Esophagus squamous epithelium (tissue), 5 donors: ENCODE measurements at regions not wholly inside any gene's neighbourhood (a gene's known extent, or its start where the extent isn't known, plus 50 kb on each side); places are given as distances from the start of the nearest gene placed in this dataset.

ENCODE experiments used
- DNase-seq: peaks from one replicate; lab custom pipeline; 2025; lab: John Stamatoyannopoulos, UW
- H3K27ac ChIP-seq, 4 donors: fragments of 200-600 bp; sonication (generic); one replicate each; pipeline ENCODE4 v1.5.1; 2016 to 2019; ENCODE audit warnings: mild to moderate bottlenecking in 1 of 4
- H3K27me3 ChIP-seq, 4 donors: fragments of 200-600 bp; sonication (generic); 1 replicate in 3 of 4; 2 replicates in 1 of 4; pipeline versions ENCODE4 v1.5.1 to v1.6.0; 2017 to 2021; ENCODE audit warnings: antibody characterized with exemption in 1 of 4
- H3K36me3 ChIP-seq, 3 donors: fragments of 200-600 bp; sonication (generic); one replicate each; pipeline ENCODE4 v1.5.1; 2016 to 2019
- H3K4me1 ChIP-seq, 3 donors: fragments of 200-600 bp; sonication (generic); one replicate each; pipeline ENCODE4 v1.5.1; 2017 to 2019
- H3K4me3 ChIP-seq, 4 donors: fragments of 200-600 bp; sonication (generic); 1 replicate in 3 of 4; 2 replicates in 1 of 4; pipeline ENCODE4 v1.5.1; 2016 to 2019; ENCODE audit warnings: mild to moderate bottlenecking in 2 of 4, moderate library complexity in 1 of 4
- H3K9me3 ChIP-seq, 3 donors: fragments of 200-600 bp; sonication (generic); one replicate each; pipeline ENCODE4 v1.5.1; 2016 to 2019
- POLR2A ChIP-seq, 4 donors: fragments of 450-650 bp; IDR thresholded peaks; one replicate each; pipeline ENCODE4 v1.6.1; 2017; ENCODE audit warnings: antibody characterized with exemption in 4 of 4, mild to moderate bottlenecking in 4 of 4, moderate library complexity in 3 of 4
- WGBS, 2 donors: methylation state at CpG; one replicate each; pipeline ENCODE4 v1.1.5; 2018; 5-methylcytosine and 5-hydroxymethylcytosine counted together
- intact Hi-C: fragments of 100-400 bp; cut with DNase I; formaldehyde crosslinking; loops from one replicate; pipeline ENCODE4 v1.15.0; 2022
- TF ChIP-seq, protein P1 (sequence below), 6 experiments: fragments of 450-650 bp in 4 of 6; fragments of 200-600 bp in 2 of 6; sonication (generic) in 2 of 6; IDR thresholded peaks; one replicate each; pipeline ENCODE4 v1.5.1; 2016 to 2019; ENCODE audit warnings: antibody characterized with exemption in 6 of 6, mild to moderate bottlenecking in 4 of 6, moderate library complexity in 4 of 6
- donor health status: DM: yes; HTN: yes; CAD: no.

DNA sequence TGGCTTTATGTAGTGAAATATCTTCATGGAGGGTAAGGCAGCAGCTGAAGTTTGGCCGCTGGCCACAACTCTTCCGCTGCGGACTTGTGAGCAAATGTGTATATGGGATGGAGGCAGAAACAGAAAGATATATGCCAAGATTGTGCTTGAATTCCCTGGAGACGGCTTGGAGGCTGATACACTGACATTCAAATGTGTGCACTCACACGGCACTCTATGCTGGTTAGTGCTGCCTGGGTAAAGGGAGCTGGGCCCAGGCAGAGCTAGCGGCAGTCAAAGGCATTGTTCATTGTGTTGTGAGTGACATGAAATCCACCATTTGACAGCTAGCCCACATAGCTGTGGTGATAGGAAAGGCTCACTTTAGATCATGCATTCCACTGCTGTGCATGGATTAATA is 202.7 kb downstream of the CLIC5 start:
- Histone ChIP-seq H3K27me3 (peaks cover 0 to 8% (median 0%) of the 10 kb centered on the region in 4 donors), H3K9me3 (no peaks in the 10 kb centered on the region), H3K4me3 (no peak overlapping the region), H3K4me1 (no peaks in the 10 kb centered on the region), H3K36me3 (no peaks in the 10 kb centered on the region), H3K27ac (no peak overlapping the region)
- no peak for DNase-seq
- TF ChIP-seq, protein P1, sequence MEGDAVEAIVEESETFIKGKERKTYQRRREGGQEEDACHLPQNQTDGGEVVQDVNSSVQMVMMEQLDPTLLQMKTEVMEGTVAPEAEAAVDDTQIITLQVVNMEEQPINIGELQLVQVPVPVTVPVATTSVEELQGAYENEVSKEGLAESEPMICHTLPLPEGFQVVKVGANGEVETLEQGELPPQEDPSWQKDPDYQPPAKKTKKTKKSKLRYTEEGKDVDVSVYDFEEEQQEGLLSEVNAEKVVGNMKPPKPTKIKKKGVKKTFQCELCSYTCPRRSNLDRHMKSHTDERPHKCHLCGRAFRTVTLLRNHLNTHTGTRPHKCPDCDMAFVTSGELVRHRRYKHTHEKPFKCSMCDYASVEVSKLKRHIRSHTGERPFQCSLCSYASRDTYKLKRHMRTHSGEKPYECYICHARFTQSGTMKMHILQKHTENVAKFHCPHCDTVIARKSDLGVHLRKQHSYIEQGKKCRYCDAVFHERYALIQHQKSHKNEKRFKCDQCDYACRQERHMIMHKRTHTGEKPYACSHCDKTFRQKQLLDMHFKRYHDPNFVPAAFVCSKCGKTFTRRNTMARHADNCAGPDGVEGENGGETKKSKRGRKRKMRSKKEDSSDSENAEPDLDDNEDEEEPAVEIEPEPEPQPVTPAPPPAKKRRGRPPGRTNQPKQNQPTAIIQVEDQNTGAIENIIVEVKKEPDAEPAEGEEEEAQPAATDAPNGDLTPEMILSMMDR (IDR thresholded peaks at IDR 0.05), result no peak
- no peak for TF ChIP-seq POLR2A (IDR thresholded peaks at IDR 0.05)
- intact Hi-C loops, result no loop called here
- 62 to 70% methylated on average over 6 of the region's 6 CpGs for WGBS, 2 donors

DNA sequence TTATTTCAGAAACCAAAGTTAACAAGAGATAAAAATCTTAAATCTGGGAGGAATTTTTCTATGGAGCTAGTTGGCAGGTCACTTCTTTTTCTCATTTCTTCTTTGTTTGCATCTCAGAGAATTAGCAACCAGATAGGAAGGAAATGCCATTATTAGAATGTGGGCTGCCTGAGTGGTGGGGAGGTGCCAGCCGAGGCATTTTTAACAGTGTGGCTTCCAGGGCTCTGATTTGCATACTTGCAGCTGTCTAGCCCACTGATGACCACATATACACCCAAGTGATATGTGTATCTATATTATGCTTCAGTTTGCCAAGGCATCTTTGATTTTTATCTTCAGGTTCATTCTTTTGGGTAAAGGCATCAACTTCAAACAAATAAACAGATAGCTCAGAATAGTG is 206.7 kb downstream of the CLIC5 start:
- WGBS, 2 donors, result 33 to 38% methylated on average over 1 of the region's 1 CpG
- Histone ChIP-seq H3K27me3 (peaks cover 0 to 8% (median 0%) of the 10 kb centered on the region in 4 donors), H3K4me1 (no peaks in the 10 kb centered on the region), H3K27ac (no peak overlapping the region), H3K9me3 (peaks cover 0 to 8% (median 0%) of the 10 kb centered on the region in 3 donors), H3K4me3 (no peak overlapping the region), H3K36me3 (no peaks in the 10 kb centered on the region)
- intact Hi-C loops, result no loop called here
- TF ChIP-seq, protein P1 (IDR thresholded peaks at IDR 0.05), result no peak
- TF ChIP-seq POLR2A (IDR thresholded peaks at IDR 0.05), result no peak
- DNase-seq, result no peak

DNA sequence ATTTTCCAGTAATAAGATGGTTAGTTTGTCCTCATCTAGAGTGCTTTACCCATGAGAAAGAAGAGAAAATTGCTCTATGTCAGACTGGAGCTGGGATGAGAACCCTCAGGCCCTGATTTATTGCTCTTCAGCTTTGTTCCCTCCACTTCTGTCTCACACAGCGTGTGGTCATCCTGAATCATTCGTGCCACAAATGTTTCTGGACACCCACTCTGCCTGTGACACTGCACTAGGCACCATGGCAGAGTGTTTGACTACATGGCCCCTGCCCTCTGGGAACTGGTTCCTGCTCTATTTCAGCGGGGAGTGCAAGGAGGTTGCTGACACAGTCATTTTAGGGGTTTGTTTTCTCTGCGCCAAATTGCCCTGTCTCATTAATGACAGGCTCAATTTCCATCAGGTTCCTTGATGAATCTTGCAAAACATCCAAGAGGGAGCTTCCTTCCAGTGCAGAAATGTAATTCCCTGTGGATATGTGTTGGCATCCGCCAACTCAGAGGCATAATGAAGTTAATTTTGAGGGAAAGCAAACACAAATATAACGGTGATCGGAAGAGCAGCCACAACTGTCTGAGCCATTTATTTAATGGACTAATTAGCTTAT is 207.5 kb downstream of the CLIC5 start:
- TF ChIP-seq, protein P1 (IDR thresholded peaks at IDR 0.05), result no peak
- no peak for TF ChIP-seq POLR2A (IDR thresholded peaks at IDR 0.05)
- intact Hi-C loops, result no loop called here
- peaks cover 0 to 8% (median 0%) of the 10 kb centered on the region in 4 donors for H3K27me3 ChIP-seq
- H3K9me3 ChIP-seq, result peaks cover 0 to 8% (median 0%) of the 10 kb centered on the region in 3 donors
- H3K4me1 ChIP-seq, result no peaks in the 10 kb centered on the region
- H3K4me3 ChIP-seq, result no peak overlapping the region
- no peaks in the 10 kb centered on the region for H3K36me3 ChIP-seq
- no peak overlapping the region for H3K27ac ChIP-seq
- no peak for DNase-seq
- 71 to 81% methylated on average over 7 of the region's 7 CpGs for WGBS, 2 donors

DNA sequence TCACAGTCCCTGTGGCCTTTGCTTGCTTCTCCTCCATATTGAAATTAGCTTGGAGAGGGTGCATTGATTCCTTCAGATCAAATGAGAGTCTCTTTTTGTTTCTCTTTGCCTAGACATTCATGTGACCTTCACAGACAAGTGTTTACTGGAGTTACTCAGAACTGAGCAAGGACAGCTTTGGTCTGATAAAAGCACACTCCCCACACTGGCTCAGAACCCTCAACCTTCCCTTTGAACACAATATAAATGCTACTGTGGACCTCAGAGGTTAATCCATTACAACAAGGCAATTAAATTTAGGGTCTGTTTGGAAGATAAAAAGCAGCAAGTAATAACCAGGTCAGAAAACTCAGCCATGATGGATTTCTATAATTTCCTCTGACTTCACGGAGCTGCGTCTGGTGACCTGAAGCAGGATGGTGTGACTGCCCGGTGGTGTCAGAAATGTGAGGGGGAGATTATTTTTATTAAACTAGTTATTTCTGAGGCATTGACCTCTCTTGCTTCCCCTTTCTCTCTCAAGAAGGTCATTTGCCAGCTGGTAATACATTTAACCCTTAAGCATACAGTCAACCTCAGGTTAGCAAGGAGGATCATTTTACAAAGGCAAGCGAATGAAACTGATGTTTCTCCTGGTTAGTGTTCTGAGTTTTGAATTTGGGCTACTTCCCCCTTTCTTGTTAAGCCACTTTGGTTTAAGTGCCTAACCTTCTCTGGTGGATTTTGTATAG is 208.2 kb downstream of the CLIC5 start:
- WGBS, 2 donors, result 68 to 89% methylated on average over 4 of the region's 4 CpGs
- H3K27me3 ChIP-seq, result peaks cover 0 to 8% (median 0%) of the 10 kb centered on the region in 4 donors
- peaks cover 0 to 8% (median 0%) of the 10 kb centered on the region in 3 donors for H3K9me3 ChIP-seq
- TF ChIP-seq, protein P1 (IDR thresholded peaks at IDR 0.05), result no peak
- no peak for TF ChIP-seq POLR2A (IDR thresholded peaks at IDR 0.05)
- H3K4me3 ChIP-seq, result no peak overlapping the region
- intact Hi-C loops, result no loop called here
- DNase-seq, result no peak
- H3K36me3 ChIP-seq, result no peaks in the 10 kb centered on the region
- no peak overlapping the region for H3K27ac ChIP-seq
- no peaks in the 10 kb centered on the region for H3K4me1 ChIP-seq

DNA sequence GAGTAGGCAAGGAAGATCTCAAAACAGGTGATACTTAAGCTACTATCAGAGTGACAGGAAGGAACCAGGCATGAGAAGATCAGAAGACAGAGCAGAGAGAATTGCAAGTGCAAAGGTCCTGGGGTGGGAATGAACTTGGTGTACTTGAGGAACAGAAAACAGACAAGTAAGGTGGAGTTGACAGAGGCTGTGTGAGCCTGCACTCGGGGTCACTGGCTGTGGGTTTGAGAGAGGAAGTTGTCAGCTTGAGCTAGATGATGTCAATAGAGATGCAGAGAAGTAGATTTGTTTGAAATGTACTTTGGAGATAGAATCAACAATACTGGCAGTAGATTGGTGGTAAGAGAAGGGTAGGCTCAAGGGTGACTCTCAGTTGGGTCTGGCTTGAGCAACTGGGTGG is 209.5 kb downstream of the CLIC5 start:
- 43 to 50% methylated on average over 1 of the region's 1 CpG for WGBS, 2 donors

More for the DNA sequence above, 209.5 kb downstream of the CLIC5 start:
- no peak for DNase-seq
- no peaks in the 10 kb centered on the region for H3K36me3 ChIP-seq
- no peak overlapping the region for H3K27ac ChIP-seq
- peaks cover 0 to 3% (median 0%) of the 10 kb centered on the region in 4 donors for H3K27me3 ChIP-seq
- H3K9me3 ChIP-seq, result peaks cover 0 to 8% (median 0%) of the 10 kb centered on the region in 3 donors
- H3K4me1 ChIP-seq, result no peaks in the 10 kb centered on the region
- no peak overlapping the region for H3K4me3 ChIP-seq
- intact Hi-C loops, result no loop called here
- TF ChIP-seq, protein P1 (IDR thresholded peaks at IDR 0.05), result no peak
- no peak for TF ChIP-seq POLR2A (IDR thresholded peaks at IDR 0.05)
